A673 (cell line): ENCODE measurements at regions not wholly inside any gene's neighbourhood (a gene's known extent, or its start where the extent isn't known, plus 50 kb on each side); places are given as distances from the start of the nearest gene placed in this dataset.

Experiments
- BruUV-seq: library from RNA; stranded (reverse); fragments of 400-500 nt; replicated peaks from 2 replicates; lab custom pipeline; 2021; lab: Mats Ljungman, UMichigan
- CTCF ChIA-PET: fragments of 300-600 bp; sonication (Branson Sonifier 250); formaldehyde crosslinking; loops from one replicate; lab custom pipeline; 2022; ENCODE audit warnings: antibody characterized with exemption; lab: Charles Lee
- POLR2A ChIA-PET: fragments of 300-600 bp; sonication (Branson Sonifier 250); formaldehyde crosslinking; loops from one replicate; lab custom pipeline; 2022; ENCODE audit warnings: antibody characterized with exemption; ENCODE audit not compliant: low non-redundant PET; lab: Charles Lee
- DNase-seq: peaks from one replicate; pipeline ENCODE4 v3.0.0-alpha.2; 2015; ENCODE audit warnings: low spot score
- H3K27ac ChIP-seq: fragments of 200-600 bp; sonication (generic); 2 replicates; pipeline ENCODE4 v1.5.1; 2016; ENCODE audit warnings: mixed run types, low read depth, mild to moderate bottlenecking, mixed read lengths, antibody characterized with exemption, low read length; ENCODE audit not compliant: poor library complexity, severe bottlenecking
- H3K27me3 ChIP-seq: fragments of 200-600 bp; sonication (generic); replicated peaks from 2 replicates; pipeline ENCODE4 v1.6.1; 2017; ENCODE audit warnings: mixed run types, low read depth, mild to moderate bottlenecking, mixed read lengths, antibody characterized with exemption, low read length; ENCODE audit not compliant: insufficient read depth, poor library complexity
- H3K36me3 ChIP-seq: fragments of 200-600 bp; sonication (generic); 2 replicates; pipeline ENCODE4 v1.6.1; 2016; ENCODE audit warnings: mixed run types, mild to moderate bottlenecking, mixed read lengths, antibody characterized with exemption, low read length; ENCODE audit not compliant: insufficient read depth, poor library complexity, severe bottlenecking
- H3K4me1 ChIP-seq: fragments of 200-600 bp; sonication (generic); 2 replicates; pipeline ENCODE4 v1.6.1; 2017; ENCODE audit warnings: mixed run types, mild to moderate bottlenecking, mixed read lengths, antibody characterized with exemption, low read length; ENCODE audit not compliant: insufficient read depth, poor library complexity, severe bottlenecking
- H3K4me3 ChIP-seq: fragments of 200-600 bp; sonication (generic); 2 replicates; pipeline ENCODE4 v1.5.1; 2016; ENCODE audit warnings: low read depth, mixed run types, mild to moderate bottlenecking, mixed read lengths, low read length; ENCODE audit not compliant: poor library complexity, severe bottlenecking
- H3K9me3 ChIP-seq: fragments of 200-600 bp; sonication (generic); 2 replicates; pipeline ENCODE4 v1.6.1; 2016; ENCODE audit warnings: mixed run types, low read depth, mild to moderate bottlenecking, mixed read lengths, antibody characterized with exemption, low read length; ENCODE audit not compliant: poor library complexity, severe bottlenecking
- EZH2 ChIP-seq: fragments of 200-600 bp; sonication (generic); IDR thresholded peaks from 2 replicates; pipeline ENCODE4 v1.6.1; 2017; ENCODE audit warnings: borderline replicate concordance, low read depth, mild to moderate bottlenecking, mixed read lengths, antibody characterized with exemption, low read length; ENCODE audit not compliant: poor library complexity, severe bottlenecking
- intact Hi-C: fragments of 100-400 bp; cut with micrococcal nuclease; formaldehyde crosslinking; loops from one replicate; pipeline ENCODE4 v1.10.0; 2022; ENCODE audit not compliant: unreplicated experiment
- TF ChIP-seq, protein P1 (sequence below): fragments of 300-800, 200-600 bp; sonication (generic); conservative IDR thresholded peaks from 2 replicates; pipeline ENCODE4 v1.5.1; 2017; ENCODE audit warnings: low read depth, mild to moderate bottlenecking, antibody characterized with exemption, low read length, moderate library complexity, mixed read lengths

DNA sequence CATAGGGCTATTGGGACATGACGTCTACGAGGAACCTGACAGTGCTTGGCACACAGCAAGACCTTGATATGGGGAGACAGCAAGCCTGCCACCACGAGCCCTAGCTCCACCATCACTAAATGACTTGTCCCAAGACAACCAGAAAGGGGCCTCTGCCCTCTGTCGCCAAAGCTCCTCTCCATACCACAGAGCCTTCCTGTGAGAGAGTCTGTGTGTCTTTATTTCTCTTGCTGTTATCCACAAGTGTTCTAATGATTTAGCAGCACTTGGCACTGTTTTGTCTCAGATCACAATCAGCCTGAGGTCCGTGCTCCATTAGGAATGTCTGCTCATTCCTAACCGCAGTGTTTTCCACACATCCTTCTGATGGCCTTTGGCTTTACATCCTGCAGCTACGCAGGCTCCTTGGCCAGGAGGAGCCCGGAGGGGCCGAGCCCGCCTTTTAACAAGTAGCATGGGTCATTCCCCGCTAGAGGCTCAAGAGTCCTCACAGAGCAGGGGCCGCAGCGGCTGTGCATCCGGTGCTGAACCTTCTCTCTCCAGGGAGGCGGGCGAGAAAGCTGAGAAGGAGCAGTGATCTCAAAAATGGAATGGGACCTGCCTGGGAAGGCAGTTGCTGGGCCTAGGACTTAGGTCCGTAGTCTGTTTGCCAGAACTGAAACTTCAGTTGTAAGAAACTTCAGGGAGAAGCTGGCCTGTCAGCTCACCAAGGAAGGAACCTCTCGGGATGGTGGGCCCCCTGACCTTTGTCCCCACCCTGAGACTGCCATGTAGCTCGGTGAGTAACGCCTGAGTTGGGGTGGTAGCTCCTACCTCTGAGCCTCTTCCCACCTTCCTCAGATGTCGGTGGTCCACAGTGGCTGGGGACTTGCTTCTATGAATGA lies 61.1 kb upstream of the HMGB1 start:
- no peak for DNase-seq
- Histone ChIP-seq H3K4me1 (no peaks in the 10 kb centered on the region), H3K36me3 (no peaks in the 10 kb centered on the region), H3K4me3 (no peak overlapping the region), H3K9me3 (no peaks in the 10 kb centered on the region), H3K27me3 (no peaks in the 10 kb centered on the region), H3K27ac (no peak overlapping the region)
- CTCF ChIA-PET = no interaction called here
- POLR2A ChIA-PET = no interaction called here
- intact Hi-C loops = no loop called here
- no TSS peak for BruUV-seq
- TF ChIP-seq, protein P1, sequence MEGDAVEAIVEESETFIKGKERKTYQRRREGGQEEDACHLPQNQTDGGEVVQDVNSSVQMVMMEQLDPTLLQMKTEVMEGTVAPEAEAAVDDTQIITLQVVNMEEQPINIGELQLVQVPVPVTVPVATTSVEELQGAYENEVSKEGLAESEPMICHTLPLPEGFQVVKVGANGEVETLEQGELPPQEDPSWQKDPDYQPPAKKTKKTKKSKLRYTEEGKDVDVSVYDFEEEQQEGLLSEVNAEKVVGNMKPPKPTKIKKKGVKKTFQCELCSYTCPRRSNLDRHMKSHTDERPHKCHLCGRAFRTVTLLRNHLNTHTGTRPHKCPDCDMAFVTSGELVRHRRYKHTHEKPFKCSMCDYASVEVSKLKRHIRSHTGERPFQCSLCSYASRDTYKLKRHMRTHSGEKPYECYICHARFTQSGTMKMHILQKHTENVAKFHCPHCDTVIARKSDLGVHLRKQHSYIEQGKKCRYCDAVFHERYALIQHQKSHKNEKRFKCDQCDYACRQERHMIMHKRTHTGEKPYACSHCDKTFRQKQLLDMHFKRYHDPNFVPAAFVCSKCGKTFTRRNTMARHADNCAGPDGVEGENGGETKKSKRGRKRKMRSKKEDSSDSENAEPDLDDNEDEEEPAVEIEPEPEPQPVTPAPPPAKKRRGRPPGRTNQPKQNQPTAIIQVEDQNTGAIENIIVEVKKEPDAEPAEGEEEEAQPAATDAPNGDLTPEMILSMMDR = no peak
- no peak for TF ChIP-seq EZH2

DNA sequence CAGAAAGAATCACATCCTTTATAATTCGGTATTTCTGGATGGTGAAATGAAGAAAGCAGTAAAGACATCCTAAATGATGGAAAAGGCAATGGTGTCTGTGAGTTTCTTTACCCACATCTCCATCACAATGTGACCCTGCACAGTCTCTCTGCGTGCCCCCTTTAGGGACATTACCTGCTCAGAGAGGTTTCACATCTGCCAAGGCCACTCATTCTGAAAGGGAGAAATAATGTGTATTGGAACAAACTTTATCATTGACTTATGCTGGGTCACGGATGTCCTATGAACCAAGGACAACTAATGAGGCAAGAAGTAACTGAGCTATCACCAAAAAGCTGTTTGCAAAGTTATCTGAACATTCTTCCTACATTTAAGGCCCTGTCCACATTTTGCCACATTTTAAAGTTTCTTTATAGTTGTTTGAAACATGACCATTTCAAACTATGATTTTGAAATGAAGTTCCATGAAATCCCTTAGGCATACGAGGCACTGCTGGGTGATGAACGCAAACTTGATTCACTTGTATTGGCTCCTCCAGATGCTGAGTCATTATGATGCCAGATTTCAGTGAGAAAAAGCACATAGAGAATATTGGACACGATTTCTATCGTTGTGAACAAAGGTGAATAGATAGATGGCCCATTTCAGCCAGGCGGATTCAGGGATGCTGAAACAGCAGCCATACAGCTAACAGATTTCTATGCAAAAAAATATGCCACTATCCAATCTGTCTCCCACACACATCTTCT lies 63.5 kb upstream of the HMGB1 start:
- H3K9me3 ChIP-seq = no peaks in the 10 kb centered on the region
- H3K27me3 ChIP-seq = no peaks in the 10 kb centered on the region
- no peak overlapping the region for H3K4me3 ChIP-seq
- no peaks in the 10 kb centered on the region for H3K4me1 ChIP-seq
- POLR2A ChIA-PET = no interaction called here
- BruUV-seq = no TSS peak
- no peaks in the 10 kb centered on the region for H3K36me3 ChIP-seq
- intact Hi-C loops = no loop called here
- CTCF ChIA-PET = no interaction called here
- DNase-seq = no peak
- H3K27ac ChIP-seq = no peak overlapping the region
- TF ChIP-seq, protein P1 = no peak
- no peak for TF ChIP-seq EZH2

DNA sequence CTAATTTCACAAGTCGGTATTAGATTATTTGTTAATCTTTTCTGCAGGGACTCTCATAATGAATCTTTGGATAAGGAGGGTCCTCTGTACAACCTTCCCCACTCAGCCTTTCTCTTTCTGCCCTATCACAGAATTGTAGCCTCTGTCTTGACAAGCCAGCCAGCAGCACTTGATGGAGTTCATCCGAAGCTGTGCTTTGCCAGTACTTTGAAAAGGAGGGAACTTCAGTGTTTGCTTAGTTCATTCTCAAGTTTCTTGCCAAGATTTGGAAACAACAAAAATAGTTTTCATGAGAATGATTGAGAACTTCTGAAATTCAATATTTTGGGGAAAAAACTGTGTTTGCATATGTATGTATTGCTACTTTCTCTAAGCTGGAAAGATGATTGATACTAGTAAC lies 69.3 kb upstream of the HMGB1 start:
- Histone ChIP-seq H3K4me3 (no peak overlapping the region), H3K36me3 (no peaks in the 10 kb centered on the region), H3K4me1 (no peaks in the 10 kb centered on the region), H3K27ac (no peak overlapping the region), H3K27me3 (no peaks in the 10 kb centered on the region), H3K9me3 (no peaks in the 10 kb centered on the region)
- CTCF ChIA-PET = interaction anchor here (0.6 kb wide), 1 partner anchor 278 kb away, joined by 3 read pairs; no protein-coding TSS in a partner anchor
- TF ChIP-seq, protein P1 = no peak
- TF ChIP-seq EZH2 = no peak
- POLR2A ChIA-PET = no interaction called here
- BruUV-seq = no TSS peak
- intact Hi-C loops = no loop called here
- no peak for DNase-seq
